Umbilical cord (tissue), 1 donor: ENCODE measurements at regions not wholly inside any gene's neighbourhood (a gene's known extent, or its start where the extent isn't known, plus 50 kb on each side); places are given as distances from the start of the nearest gene placed in this dataset.
A peak's percentile ranks its signal among the peaks of the same experiment; 100 is the strongest.

Experiments used
- DNase-seq: peaks from one replicate; pipeline ENCODE4 v3.0.0-alpha.2; 2015; ENCODE audit warnings: low spot score

DNA sequence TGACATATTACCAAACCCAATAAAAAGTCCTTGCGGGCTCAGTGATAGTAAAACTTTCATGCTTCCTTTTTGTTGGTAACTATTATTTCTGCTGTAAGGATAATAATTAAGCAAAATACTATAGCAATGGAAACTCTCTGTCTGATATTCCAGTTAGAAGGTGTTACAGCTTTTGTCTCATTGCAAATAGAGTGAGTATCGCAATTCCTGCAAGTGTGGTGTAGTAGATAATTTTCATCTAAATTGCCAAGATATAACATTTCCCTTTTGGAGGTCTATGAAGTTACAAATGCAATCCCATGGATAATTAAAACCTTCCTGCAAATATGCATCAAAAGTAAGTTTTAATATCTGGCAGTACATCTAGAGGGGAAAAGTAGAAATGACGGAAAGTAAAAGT lies 88.7 kb upstream of the CD93 start:
- DNase-seq = no peak

DNA sequence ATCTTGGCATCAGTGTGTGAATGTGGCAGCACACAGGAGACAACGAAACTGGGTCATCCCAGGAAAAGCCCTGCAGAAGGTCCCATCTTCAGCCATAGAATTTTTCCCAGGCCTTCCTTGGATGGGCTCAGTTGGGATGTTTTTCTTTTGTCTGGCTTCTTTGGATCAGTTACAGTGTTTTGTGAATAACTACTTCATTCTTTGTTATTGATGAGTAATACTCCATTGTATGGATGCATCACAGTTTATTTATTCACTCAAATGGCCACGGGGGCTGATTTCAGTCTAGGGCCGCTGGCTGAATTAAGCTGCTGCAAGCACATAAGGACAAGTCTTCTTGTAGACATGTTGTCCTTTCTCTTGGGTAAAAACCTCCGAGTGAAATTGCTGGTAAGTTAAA lies 81.3 kb upstream of the CD93 start:
- DNase-seq = no peak

DNA sequence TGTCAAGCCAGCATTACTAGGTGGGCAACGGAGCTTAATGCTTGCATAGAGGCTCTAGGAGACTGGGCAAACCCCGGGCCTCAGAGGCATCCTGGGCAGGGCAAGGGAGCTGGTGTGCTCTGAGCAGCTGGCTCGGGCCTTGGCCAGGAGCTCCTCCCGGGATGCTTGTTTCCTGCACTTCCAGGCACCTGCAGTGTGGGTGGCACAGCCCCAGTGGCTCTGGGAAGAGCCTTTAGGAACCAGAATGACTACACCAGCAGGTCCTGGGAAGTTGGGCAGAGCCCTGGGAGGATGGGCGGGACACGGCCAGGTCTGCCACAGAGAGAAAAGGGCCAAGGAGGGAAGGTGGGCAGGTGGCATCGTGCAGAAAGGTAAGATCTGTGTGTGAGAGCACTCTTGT lies 80.4 kb upstream of the CD93 start:
- DNase-seq = no peak

DNA sequence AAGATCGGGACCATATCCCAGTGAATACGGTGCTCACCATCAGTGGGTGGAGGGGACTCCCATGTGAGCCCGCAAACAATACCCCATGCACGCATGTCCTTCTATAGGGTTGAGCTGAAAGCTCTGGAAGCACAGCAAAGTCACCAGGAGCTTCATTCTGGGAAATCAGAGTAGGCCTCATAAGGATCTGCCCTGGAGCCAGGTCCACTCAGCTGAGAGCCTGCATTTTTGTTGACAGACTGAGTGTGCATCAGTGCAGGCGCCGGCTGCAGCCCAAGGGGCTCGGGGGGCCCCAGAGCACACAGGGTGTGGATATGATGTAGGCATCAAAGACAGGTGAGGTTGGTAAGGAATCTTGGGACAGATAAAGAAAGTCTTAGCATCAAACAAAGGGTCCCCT lies 79.8 kb upstream of the CD93 start:
- no peak for DNase-seq

DNA sequence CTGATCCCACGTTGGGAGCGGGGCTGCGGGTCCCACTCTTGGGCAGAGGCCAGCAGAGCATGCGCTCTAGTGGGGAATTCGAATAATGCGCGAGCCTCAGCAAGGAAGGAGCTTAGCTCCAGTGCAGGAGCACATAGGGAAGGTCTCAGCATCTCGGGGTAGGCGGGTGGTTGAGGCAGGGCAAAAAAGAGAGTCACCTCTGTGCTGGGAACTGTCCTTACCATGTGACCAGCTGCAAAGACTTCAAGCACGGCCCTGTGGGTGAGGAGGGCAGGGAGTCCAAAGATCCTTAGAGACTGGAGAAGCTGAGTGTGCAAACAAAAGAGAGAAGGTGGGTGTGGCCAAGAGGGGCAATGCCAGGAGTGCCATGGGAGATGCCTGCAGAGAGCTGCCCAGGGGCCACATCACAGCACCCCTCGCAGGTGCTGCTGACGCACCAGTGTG lies 79.2 kb upstream of the CD93 start:
- no peak for DNase-seq

DNA sequence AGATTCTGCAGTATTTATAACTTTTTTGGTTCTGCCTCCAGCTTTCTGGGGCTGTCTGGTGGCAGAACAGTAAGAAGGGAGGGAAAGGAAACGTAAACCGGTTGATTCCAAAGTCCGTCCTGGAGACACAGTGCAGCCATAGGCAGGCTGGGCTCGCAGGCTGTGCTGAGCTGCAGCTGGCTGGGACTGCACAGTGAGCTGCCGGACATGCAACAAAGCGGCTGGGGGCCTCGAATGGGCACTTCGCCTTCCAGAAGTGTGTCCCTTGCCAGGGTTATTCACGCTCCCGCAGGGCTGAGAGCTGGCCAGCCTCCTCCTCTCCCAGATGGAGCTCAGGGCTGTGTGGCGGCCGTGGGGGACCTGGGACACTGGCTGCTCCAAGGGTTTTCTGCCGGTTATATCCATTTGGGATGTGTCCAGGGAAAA lies 78.1 kb upstream of the CD93 start:
- DNase-seq = no peak

DNA sequence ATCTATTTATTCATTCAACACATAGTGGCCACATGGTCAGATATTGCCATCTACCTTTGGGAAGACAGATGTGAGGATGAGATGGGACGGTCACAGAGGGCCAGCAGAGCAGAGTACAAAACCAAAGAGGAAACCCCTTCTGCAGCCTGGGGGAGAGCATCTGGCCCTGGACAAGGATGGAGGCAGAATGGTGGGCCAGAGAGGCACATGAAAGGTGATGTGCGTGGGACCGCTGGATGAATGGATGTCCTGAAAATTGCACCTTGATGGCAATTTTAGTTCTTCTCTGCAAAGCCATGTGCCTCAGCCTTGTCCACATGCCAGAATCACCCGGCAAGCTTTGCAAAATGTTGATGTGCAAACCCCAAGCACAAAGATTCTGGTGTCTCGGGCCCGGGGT lies 77.4 kb upstream of the CD93 start:
- DNase-seq = no peak

DNA sequence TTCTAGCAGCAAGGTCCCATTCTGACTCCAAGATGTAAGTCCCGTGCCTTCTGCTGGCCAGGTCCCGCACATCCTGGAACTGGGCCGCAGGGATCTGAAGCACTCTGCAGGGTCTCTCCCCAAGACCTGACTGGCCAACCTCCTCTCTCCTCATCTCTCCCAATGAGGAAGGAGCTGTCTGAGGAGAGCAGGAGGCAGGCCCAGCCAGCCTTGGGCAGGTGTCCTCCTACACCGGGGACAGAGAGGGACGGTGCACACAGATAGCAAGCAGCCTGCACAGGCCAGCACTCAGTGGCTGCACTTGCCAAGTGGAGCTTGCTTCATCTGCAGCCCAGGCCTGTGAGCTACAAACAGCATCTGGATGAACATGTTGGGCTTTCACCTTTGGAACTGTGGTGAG lies 76.8 kb upstream of the CD93 start:
- no peak for DNase-seq

DNA sequence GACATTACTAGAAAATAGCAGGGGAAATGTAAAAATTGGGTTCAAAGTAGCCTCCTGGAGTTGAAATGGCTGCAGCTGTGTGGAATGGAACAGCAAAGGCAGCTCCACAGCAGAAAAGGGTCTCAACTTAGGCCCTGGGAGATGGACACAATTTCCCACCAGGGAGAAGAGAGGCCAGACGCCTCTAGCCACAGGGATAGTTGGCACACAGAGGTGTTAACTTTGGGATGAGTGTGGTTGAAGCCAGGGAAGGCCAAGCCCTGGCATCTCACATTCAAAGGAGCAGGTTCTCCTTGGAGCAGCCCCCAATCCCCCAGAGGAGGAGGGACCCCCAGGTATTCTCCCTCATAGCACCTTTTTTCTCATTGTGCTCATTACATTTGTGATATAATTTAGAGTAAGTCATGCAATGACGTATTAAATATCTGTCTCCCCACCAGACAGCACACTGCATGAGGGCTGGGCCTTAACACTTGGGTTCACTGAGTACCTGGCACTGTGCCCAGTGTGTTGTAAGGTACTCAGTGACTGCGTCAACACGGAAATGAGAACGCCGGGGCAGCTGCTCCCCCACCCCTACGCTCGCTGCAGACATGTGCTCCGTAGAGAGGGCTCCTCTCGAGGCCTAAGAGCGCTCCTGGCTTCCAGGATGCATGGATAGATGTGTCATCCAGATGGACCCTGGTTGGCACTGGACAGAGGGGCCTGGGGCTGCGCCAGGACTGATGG lies 76.0 kb upstream of the CD93 start:
- DNase-seq = no peak

DNA sequence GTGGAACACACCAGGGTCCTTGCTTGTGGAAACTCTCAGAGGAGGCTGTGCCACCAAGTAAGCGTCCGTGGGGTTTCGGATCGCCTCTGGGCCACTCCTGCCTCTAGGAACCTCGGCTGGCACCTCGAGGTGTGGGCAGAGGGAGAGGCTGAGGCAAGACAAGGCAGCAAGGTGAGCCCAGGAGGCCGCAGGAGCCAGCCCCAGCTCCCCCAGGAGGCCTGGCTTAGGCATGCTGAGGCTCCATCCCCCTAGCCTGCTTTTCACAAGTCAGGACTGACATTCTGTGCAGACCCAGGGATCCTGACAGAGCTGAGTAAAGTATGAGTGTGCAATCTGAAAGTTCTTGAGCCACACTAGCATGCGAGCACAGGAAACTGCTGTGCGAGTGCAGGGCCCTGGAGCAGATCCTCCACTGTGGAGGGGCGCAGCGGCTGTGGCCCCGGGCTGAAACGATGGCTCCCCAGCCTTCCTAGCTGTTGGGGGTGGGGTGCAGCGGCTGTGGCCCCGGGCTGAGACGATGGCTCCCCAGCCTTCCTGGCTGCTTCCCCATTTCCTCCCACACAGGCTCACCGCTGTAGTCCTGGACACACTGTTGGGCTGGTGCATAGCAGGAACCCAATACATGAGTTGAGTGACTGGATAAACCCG lies 75.2 kb upstream of the CD93 start:
- no peak for DNase-seq

DNA sequence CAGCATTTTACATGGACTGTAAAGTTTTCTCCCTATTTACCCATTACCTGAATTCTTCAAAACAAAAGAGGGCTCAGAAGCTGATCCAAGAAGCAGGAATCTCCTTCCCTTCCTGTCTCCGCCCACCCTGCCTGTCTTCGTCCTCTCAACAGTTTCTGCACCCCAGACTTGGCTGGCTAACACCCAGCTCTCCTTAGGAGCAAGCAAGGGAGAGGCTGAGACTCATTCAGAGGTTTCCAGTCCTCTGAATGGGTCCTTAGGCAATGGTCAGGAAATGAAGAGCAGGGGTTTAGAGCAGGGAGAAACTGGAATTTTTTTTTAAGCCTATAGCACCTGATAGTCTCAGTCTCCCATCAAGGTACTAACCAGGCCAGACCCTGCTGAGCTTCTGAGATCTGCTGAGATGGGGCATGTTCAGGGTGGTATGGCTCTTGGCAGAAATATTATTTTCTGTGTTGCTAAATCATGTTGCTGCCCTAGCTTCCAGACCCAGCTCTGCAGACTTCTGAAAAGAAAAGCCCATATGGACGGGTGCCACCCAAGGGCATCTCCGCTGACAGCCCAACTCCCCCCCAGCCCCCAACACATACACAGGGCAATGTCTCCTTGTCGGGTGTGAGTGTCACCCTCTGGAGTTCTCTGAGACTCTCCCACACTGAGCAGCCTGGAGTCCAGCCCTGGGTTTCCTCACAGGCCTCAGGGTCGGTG lies 74.6 kb upstream of the CD93 start:
- DNase-seq = no peak

DNA sequence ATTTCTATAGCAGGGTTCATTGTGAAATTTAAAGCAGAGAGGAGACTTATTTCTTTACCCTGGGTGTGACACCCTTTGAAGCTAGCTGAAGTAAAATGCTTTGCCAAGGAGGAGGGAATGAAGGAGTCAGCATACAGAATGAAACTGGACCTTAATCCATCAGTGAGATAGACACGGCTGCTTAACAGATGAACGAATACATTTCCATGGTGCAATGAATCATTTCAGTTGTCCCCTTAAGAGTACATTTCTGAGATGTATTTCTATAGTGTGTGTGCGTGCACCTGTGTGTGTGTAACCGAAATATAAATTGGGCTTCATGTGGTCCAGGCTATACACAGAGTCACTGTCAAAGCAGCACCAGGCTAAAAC lies 73.8 kb upstream of the CD93 start:
- DNase-seq = peak; percentile 51

DNA sequence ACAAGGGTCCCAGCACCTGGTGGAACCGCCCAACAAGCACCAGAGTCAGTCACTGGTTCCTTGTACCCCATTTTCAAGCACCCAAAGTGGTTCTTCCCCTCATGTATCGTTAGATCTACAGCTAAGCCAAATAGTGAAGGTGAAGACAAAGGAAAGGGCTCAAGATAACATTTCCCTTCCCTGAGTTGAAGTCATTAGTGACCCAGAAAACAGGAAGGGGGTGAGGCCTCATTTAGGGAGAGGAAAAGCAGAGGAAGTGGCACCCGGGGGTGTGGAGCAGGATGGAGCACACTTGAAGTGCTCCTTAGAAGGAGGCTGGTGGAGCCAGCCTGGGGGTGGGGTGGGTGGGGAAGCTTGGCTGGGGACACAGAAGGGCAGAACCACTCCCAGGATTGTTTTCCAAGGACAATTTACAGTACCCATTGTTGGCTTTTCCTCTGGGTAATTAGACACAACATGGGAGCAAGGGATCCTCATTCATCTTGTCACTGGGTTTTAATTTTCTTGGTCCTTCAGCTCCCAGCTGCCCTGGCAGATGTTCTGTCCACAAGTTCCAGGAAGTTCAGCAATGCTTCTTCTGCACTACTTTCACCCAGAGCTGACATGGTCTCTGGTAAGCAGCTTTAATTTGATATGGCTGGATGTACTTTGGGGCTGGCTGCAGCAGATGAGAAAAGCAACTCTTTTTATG lies 73.3 kb upstream of the CD93 start:
- no peak for DNase-seq

DNA sequence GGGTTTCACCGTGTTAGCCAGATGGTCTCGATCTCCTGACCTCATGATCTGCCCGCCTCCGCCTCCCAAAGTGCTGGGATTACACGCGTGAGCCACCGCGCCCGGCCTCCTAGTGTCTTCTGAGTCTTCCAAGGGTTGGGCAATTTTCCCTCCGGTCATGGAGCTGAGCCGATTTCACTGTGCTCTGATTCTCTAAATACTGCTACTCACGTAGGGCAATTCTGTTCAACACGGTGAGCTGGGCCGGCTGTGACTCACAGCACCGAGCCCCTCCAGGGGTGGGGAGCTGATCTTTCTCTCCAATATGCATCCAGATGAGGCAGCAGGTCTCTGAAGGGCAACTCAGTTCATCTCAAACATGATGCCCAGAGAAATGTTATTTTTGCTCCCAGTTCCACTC lies 71.6 kb upstream of the CD93 start:
- no peak for DNase-seq

DNA sequence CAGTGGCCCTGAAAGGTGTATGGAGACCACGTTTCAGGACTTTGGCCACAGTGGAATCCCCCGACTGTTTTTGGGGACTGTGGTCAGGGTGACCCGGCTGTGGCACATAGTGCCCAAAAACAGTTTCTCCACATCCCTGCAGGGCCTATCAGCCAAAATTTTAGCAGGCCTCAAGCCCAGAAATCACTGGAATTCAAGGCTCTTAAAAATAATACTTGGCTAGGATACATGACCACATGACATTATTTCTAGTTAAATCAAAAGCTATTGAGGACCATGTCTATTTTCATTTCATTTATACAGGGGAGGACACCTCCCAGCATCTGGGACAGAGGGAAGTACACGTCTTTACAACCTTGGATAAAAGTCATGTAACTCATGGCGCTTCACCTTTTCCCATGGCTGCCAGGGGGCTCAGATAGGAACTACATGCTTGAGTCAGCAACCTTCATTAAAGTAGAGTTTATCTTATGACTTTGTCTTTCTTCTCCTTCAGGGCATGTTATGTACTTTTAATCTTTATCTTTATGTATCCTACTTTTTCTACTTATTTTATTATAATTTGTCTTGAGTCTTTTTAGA lies 70.8 kb upstream of the CD93 start:
- no peak for DNase-seq

DNA sequence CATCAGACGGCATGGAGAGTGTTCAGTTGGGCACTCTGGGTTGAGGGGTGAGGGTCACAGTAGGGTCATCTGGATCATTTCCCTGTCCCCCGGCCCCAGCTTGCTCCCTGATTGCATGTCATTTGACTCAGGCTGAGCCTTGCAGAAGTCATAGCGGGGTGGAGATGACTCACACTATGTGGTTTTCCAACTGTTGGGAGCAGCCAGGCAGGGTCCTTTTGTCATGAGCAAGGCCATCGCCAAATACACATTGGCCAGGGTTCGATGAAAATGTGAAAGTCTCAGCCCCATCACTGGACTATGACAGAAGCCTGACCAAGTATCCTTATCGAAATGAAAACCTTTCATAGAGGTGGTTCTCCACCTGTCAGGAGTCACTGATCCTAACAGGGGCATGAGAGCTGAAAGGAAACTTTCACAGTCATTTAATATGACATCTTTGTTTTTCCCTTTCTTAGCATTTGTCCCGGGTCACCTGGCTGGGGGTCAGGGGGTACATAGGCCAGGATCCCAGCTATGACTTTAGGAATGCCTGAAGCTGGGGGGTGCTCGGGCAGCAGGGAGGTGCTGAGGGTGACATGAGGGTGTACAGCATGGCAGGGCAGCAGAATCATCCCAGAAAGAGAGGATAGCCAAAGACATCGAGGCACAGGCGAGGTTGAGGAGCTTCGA lies 70.2 kb upstream of the CD93 start:
- DNase-seq = no peak

DNA sequence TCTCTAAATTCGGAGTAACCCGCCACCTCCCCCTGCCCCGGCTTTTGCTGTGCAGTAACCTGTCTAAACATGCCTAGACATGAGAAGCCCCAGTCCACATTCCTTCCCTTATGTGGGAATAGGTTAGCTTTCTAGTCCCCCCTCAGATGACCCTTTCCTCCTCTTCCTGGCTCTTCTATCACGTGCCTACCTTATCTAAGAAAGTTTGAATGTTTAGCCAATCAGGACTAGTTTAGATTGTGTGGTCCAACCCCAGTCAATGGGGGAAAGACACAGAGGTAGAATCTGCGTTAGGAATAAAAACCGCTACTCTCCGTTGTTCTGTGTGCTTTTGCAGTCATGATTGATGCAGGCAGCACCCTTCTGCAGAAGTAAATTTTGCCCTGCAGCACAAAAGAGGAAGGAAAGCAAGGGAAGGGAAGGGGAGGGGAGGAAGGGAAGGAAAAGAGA lies 69.0 kb upstream of the CD93 start:
- DNase-seq = peak; percentile 44

DNA sequence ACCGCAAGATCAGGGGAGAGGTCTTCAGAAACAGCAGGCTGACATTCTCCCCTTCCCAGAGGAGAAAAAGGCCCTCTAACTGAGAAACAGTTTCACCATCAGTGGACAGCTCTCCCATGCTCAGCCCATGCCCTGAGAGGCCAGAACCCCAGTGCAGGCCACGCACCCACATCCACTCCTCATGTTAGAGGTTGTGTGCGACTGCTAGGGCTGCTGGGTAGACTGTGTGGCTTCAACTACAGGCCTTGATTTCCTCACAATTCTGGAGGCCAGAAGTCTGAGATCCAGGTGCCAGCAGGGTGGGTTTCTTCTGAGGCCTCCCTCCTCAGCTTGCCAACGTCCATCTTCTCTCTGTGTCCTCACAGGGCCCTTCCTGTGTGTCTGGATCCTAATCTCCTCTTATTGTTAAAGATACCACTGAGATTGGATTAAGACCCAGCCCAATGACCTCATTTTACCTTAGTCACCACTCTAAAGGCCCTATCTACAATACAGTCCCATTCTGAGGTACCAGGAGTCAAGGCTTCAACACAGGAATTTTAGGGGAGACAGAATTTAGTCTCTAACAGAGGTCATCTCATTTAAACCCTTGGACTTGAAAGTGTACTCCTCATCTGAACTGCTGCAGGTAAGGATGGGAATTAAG lies 67.7 kb upstream of the CD93 start:
- DNase-seq = no peak

DNA sequence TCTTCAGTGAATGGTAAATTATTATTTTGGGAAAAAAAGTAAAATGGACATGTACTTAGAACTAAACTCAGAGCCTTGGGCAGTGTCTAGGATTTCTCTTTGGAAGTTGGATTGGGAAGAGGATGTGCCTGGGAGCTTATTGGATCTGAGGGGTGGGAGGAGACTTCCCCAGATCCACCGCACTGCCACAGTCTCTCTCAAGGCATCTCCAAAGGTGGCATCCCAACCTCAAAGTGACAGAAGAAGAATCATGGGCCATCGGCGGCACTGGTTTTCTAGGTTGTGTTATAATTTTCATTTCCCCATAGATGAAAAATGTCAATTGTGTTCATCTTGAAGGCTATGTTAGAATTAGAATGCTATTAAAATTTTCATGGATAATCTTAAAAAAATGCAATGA lies 66.8 kb upstream of the CD93 start:
- DNase-seq = no peak

DNA sequence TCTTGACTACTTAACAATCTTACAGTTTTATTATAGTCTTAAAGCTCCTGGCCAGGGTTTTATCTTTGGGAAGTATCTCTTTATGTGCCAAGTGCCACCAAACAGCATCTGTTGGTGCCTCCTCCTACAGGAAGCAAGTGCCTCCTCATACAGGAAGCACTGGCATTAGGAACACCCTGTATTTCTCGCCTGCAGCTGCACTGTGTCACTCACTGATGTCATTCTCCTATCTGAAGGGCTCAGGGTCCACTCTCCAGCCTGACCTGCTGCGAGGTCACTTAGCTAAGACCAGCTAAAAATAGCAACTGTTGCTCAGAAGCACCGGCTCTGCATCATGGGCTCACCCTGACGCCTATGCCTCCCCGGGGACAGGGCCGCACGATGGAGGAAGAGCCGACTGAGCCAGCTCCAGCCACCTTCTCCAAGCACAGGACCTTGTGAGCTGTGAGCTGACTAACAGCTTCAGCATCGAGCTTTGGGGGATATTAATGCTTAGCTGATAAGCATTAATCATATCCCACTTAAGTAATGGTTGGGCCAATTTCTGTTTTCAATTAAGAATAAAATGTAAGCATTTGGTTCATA lies 66.3 kb upstream of the CD93 start:
- peak; percentile 40 for DNase-seq

DNA sequence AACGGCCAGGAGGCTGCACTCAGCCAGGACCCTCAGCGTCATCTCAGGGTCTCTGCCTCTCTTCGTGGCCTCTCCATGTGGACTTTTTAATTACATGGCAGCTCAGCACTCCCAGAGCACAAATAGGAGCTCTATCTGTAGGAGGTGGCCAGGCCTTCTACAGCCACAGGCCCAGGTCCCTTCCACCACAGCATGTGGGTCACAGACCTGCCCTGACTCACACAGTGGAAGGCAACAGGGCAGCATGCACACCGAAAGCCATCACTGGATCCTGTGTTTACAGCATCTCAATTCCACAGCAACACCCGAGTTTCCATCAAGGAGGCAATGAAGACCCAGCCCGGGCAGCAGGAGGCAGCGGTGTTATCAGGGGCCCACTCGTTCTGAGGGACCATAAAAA lies 65.8 kb upstream of the CD93 start:
- DNase-seq = no peak
